ENCODE measurements at regions not wholly inside any gene's neighbourhood (a gene's known extent, or its start where the extent isn't known, plus 50 kb on each side); places are given as distances from the start of the nearest gene placed in this dataset.

- no peak overlapping the region for H3K27ac ChIP-seq (ENCODE audit: low read length)
- no peaks in the 10 kb centered on the region for H4K20me1 ChIP-seq (ENCODE audit: insufficient read depth, low read length)
- no peaks in the 10 kb centered on the region for H3K27me3 ChIP-seq (ENCODE audit: low read depth, low read length)
- H3K4me1 ChIP-seq (ENCODE audit: low read length): no peaks in the 10 kb centered on the region
- no peak overlapping the region for H3K4me2 ChIP-seq (ENCODE audit: low read length)
- H3K9me3 ChIP-seq (ENCODE audit: insufficient read depth, low read length): no peaks in the 10 kb centered on the region
- H3K4me3 ChIP-seq (ENCODE audit: low read length): no peak overlapping the region
- H3K9ac ChIP-seq (ENCODE audit: low read length): no peak overlapping the region
- H3K79me2 ChIP-seq (ENCODE audit: low read length): no peaks in the 10 kb centered on the region
- H2AFZ ChIP-seq (ENCODE audit: low read depth, low read length): no peak overlapping the region
- H3K36me3 ChIP-seq (replicated peaks; ENCODE audit: low read depth, low read length): no peaks in the 10 kb centered on the region
- no peak for TF ChIP-seq CTCF (IDR thresholded peaks at IDR 0.05; ENCODE audit: low read depth, low read length)
- no peak for TF ChIP-seq EZH2phosphoT487 (IDR thresholded peaks at IDR 0.05; ENCODE audit: low read depth)
Observed at GRCh38 chr1:56223968-56224367, 355.4 kb downstream of the PLPP3 start.

- no peak overlapping the region for H3K9ac ChIP-seq (ENCODE audit: low read length)
- H4K20me1 ChIP-seq (ENCODE audit: insufficient read depth, low read length): no peaks in the 10 kb centered on the region
- TF ChIP-seq CTCF (IDR thresholded peaks at IDR 0.05; ENCODE audit: low read depth, low read length): no peak
- TF ChIP-seq EZH2phosphoT487 (IDR thresholded peaks at IDR 0.05; ENCODE audit: low read depth): no peak
- H3K4me2 ChIP-seq (ENCODE audit: low read length): no peak overlapping the region
- no peak overlapping the region for H3K4me3 ChIP-seq (ENCODE audit: low read length)
- H3K27ac ChIP-seq (ENCODE audit: low read length): no peak overlapping the region
- no peak overlapping the region for H2AFZ ChIP-seq (ENCODE audit: low read depth, low read length)
- H3K36me3 ChIP-seq (replicated peaks; ENCODE audit: low read depth, low read length): no peaks in the 10 kb centered on the region
- no peaks in the 10 kb centered on the region for H3K27me3 ChIP-seq (ENCODE audit: low read depth, low read length)
- H3K9me3 ChIP-seq (ENCODE audit: insufficient read depth, low read length): no peaks in the 10 kb centered on the region
- H3K4me1 ChIP-seq (ENCODE audit: low read length): no peaks in the 10 kb centered on the region
- H3K79me2 ChIP-seq (ENCODE audit: low read length): no peaks in the 10 kb centered on the region
Observed at GRCh38 chr1:56222914-56223540, 356.3 kb downstream of the PLPP3 start.

- no peak overlapping the region for H3K4me2 ChIP-seq (ENCODE audit: low read length)
- no peaks in the 10 kb centered on the region for H3K79me2 ChIP-seq (ENCODE audit: low read length)
- no peak overlapping the region for H3K9ac ChIP-seq (ENCODE audit: low read length)
- H3K4me1 ChIP-seq (ENCODE audit: low read length): no peaks in the 10 kb centered on the region
- no peak overlapping the region for H2AFZ ChIP-seq (ENCODE audit: low read depth, low read length)
- no peaks in the 10 kb centered on the region for H4K20me1 ChIP-seq (ENCODE audit: insufficient read depth, low read length)
- H3K36me3 ChIP-seq (replicated peaks; ENCODE audit: low read depth, low read length): no peaks in the 10 kb centered on the region
- no peak overlapping the region for H3K4me3 ChIP-seq (ENCODE audit: low read length)
- H3K27ac ChIP-seq (ENCODE audit: low read length): no peak overlapping the region
- TF ChIP-seq EZH2phosphoT487 (IDR thresholded peaks at IDR 0.05; ENCODE audit: low read depth): no peak
- H3K9me3 ChIP-seq (ENCODE audit: insufficient read depth, low read length): no peaks in the 10 kb centered on the region
- no peaks in the 10 kb centered on the region for H3K27me3 ChIP-seq (ENCODE audit: low read depth, low read length)
Observed at GRCh38 chr1:56220021-56220420, 359.3 kb downstream of the PLPP3 start.

- Histone ChIP-seq H3K9ac (ENCODE audit: low read length) (no peak overlapping the region), H3K27me3 (ENCODE audit: low read depth, low read length) (no peaks in the 10 kb centered on the region), H3K4me2 (ENCODE audit: low read length) (no peak overlapping the region), H3K27ac (ENCODE audit: low read length) (no peak overlapping the region), H3K4me3 (ENCODE audit: low read length) (no peak overlapping the region), H3K4me1 (ENCODE audit: low read length) (no peaks in the 10 kb centered on the region), H3K36me3 (replicated peaks; ENCODE audit: low read depth, low read length) (no peaks in the 10 kb centered on the region), H4K20me1 (ENCODE audit: insufficient read depth, low read length) (no peaks in the 10 kb centered on the region), H3K79me2 (ENCODE audit: low read length) (no peaks in the 10 kb centered on the region), H2AFZ (ENCODE audit: low read depth, low read length) (no peak overlapping the region), H3K9me3 (ENCODE audit: insufficient read depth, low read length) (no peaks in the 10 kb centered on the region)
- TF ChIP-seq EZH2phosphoT487 (IDR thresholded peaks at IDR 0.05; ENCODE audit: low read depth) (no peak), CTCF (IDR thresholded peaks at IDR 0.05; ENCODE audit: low read depth, low read length) (no peak)
Observed at GRCh38 chr1:56218023-56218422, 361.3 kb downstream of the PLPP3 start.

Data from OCI-LY3 (cell line).